H1 (cell line): ENCODE measurements at regions not wholly inside any gene's neighbourhood (a gene's known extent, or its start where the extent isn't known, plus 50 kb on each side); places are given as distances from the start of the nearest gene placed in this dataset.

Source experiments
- CTCF ChIA-PET: fragments of 300-600 bp; sonication (Branson Sonifier 250); formaldehyde crosslinking; loops from one replicate; lab custom pipeline; 2021; ENCODE audit not compliant: partially characterized antibody; lab: Charles Lee
- POLR2A ChIA-PET: fragments of 300-600 bp; sonication (Branson Sonifier 250); formaldehyde crosslinking; loops from one replicate; lab custom pipeline; 2021; ENCODE audit warnings: inconsistent platforms; ENCODE audit not compliant: partially characterized antibody; lab: Charles Lee
- DNase-seq, 2 experiments: peaks; one replicate each; pipeline versions ENCODE4 v3.0.0 to v3.0.0-alpha.2; 2010 to 2022; ENCODE audit warnings: low spot score in 2 of 2, low read depth in 1 of 2, mixed read lengths in 1 of 2
- FAIRE-seq: peaks from 2 replicates; lab custom pipeline; 2011; peaks lifted over from hg19 to GRCh38; lab: Jason Lieb, UNC
- H2AFZ ChIP-seq: 2 replicates; pipeline ENCODE4 v1.8.1; 2012; ENCODE audit warnings: low read length, inconsistent platforms
- H2AK5ac ChIP-seq: 2 replicates; pipeline ENCODE4 v1.6.1; 2013; ENCODE audit warnings: low read depth, low read length
- H2BK120ac ChIP-seq: replicated peaks from 2 replicates; pipeline ENCODE3; 2013; ENCODE audit warnings: low read depth, low read length, inconsistent platforms
- H2BK12ac ChIP-seq: 2 replicates; pipeline ENCODE4 v1.6.1; 2013; ENCODE audit warnings: low read depth, low read length
- H2BK15ac ChIP-seq: 2 replicates; pipeline ENCODE4 v1.6.1; 2013; ENCODE audit warnings: low read length
- H2BK20ac ChIP-seq: 2 replicates; pipeline ENCODE4 v1.6.1; 2013; ENCODE audit warnings: low read length
- H2BK5ac ChIP-seq: 2 replicates; pipeline ENCODE4 v1.6.1; 2013; ENCODE audit warnings: low read depth, low read length
- H3K14ac ChIP-seq: 2 replicates; pipeline ENCODE4 v1.6.1; 2013; ENCODE audit warnings: inconsistent platforms; ENCODE audit not compliant: insufficient read length
- H3K18ac ChIP-seq: 2 replicates; pipeline ENCODE4 v1.6.1; 2013; ENCODE audit warnings: low read length; ENCODE audit errors: extremely low read depth
- H3K23ac ChIP-seq: 2 replicates; pipeline ENCODE4 v1.6.1; 2013; ENCODE audit warnings: inconsistent platforms; ENCODE audit not compliant: insufficient read length
- H3K23me2 ChIP-seq: 2 replicates; pipeline ENCODE4 v1.6.1; 2013; ENCODE audit warnings: low read depth, low read length
- H3K27ac ChIP-seq: 2 replicates; pipeline ENCODE4 v1.6.1; 2011; ENCODE audit warnings: low read depth, low read length, inconsistent platforms
- H3K27me3 ChIP-seq, 4 experiments: replicated peaks in 1 of 4; 1 replicate in 1 of 4; 2 replicates in 3 of 4; pipeline versions ENCODE4 v1.6.1 to v1.8.1; 2011 to 2013; ENCODE audit warnings: low read length in 3 of 4, mild to moderate bottlenecking in 3 of 4, inconsistent platforms in 2 of 4, mixed read lengths in 2 of 4, moderate library complexity in 1 of 4; ENCODE audit not compliant: control insufficient read depth in 3 of 4, insufficient read depth in 3 of 4; ENCODE audit errors: extremely low read depth in 1 of 4
- H3K36me3 ChIP-seq, 4 experiments: 2 replicates each; pipeline versions ENCODE4 v1.6.1 to v1.8.1; 2011 to 2013; ENCODE audit warnings: mild to moderate bottlenecking in 4 of 4, low read length in 3 of 4, moderate library complexity in 2 of 4, control low read depth in 1 of 4, inconsistent platforms in 1 of 4; ENCODE audit not compliant: insufficient read depth in 4 of 4, control insufficient read depth in 2 of 4
- H3K4ac ChIP-seq: replicated peaks from 2 replicates; pipeline ENCODE3; 2013; ENCODE audit warnings: low read length, low read depth, mixed read lengths, inconsistent platforms; ENCODE audit not compliant: insufficient read length
- H3K4me1 ChIP-seq, 4 experiments: replicated peaks in 1 of 4; 1 replicate in 1 of 4; 2 replicates in 3 of 4; pipeline versions ENCODE4 v1.6.1 to v1.8.1; 2011 to 2013; ENCODE audit warnings: low read length in 3 of 4, inconsistent platforms in 2 of 4, mixed read lengths in 1 of 4; ENCODE audit not compliant: insufficient read depth in 4 of 4, control insufficient read depth in 3 of 4
- H3K4me2 ChIP-seq, 2 experiments: 2 replicates each; pipeline versions ENCODE4 v1.6.1 to v1.8.1; 2011 to 2013; ENCODE audit warnings: low read depth in 2 of 2, low read length in 2 of 2, control low read depth in 1 of 2, inconsistent platforms in 1 of 2, mild to moderate bottlenecking in 1 of 2; ENCODE audit not compliant: insufficient read depth in 1 of 2
- H3K4me3 ChIP-seq, 4 experiments: fragments of 200-600, 300-600 bp in 1 of 4; sonication (generic), shearing (Covaris generic), sonication (Bioruptor Twin) in 1 of 4; 2 replicates each; pipeline versions ENCODE4 v1.5.1 to v1.8.1; 2011 to 2016; ENCODE audit warnings: low read length in 4 of 4, low read depth in 3 of 4, control low read depth in 2 of 4, inconsistent platforms in 2 of 4, mild to moderate bottlenecking in 2 of 4, mixed read lengths in 1 of 4, moderate library complexity in 1 of 4; ENCODE audit not compliant: insufficient read depth in 2 of 4; ENCODE audit errors: extremely low read depth in 1 of 4
- H3K56ac ChIP-seq: replicated peaks from 2 replicates; pipeline ENCODE3; 2013; ENCODE audit warnings: low read depth, mild to moderate bottlenecking, mixed read lengths, low read length, inconsistent platforms; ENCODE audit not compliant: insufficient read length
- H3K79me1 ChIP-seq: 2 replicates; pipeline ENCODE4 v1.6.1; 2013; ENCODE audit warnings: low read depth, low read length, control low read depth
- H3K79me2 ChIP-seq, 2 experiments: 2 replicates each; pipeline versions ENCODE4 v1.6.1 to v1.8.1; 2012 to 2013; ENCODE audit warnings: low read length in 2 of 2, mild to moderate bottlenecking in 2 of 2, inconsistent platforms in 1 of 2; ENCODE audit not compliant: insufficient read depth in 2 of 2, control insufficient read depth in 1 of 2
- H3K9ac ChIP-seq, 4 experiments: replicated peaks in 1 of 4; 1 replicate in 1 of 4; 2 replicates in 3 of 4; pipeline versions ENCODE4 v1.6.1 to v1.8.1; 2011 to 2013; ENCODE audit warnings: low read depth in 3 of 4, low read length in 3 of 4, control low read depth in 2 of 4, mild to moderate bottlenecking in 2 of 4, moderate library complexity in 2 of 4, inconsistent platforms in 1 of 4; ENCODE audit errors: extremely low read depth in 1 of 4
- H3K9me3 ChIP-seq, 2 experiments: 2 replicates each; pipeline versions ENCODE4 v1.6.1 to v1.8.1; 2012 to 2013; ENCODE audit warnings: mild to moderate bottlenecking in 2 of 2, moderate library complexity in 2 of 2, control low read depth in 1 of 2, inconsistent platforms in 1 of 2, low read depth in 1 of 2, low read length in 1 of 2, mixed read lengths in 1 of 2; ENCODE audit not compliant: insufficient read depth in 2 of 2
- H4K20me1 ChIP-seq, 2 experiments: replicated peaks in 1 of 2; 2 replicates each; pipeline versions ENCODE3 to v1.8.1; 2011 to 2013; ENCODE audit warnings: inconsistent platforms in 2 of 2, low read length in 2 of 2, mild to moderate bottlenecking in 1 of 2; ENCODE audit not compliant: insufficient read depth in 2 of 2, control insufficient read depth in 1 of 2
- H4K5ac ChIP-seq: 2 replicates; pipeline ENCODE4 v1.6.1; 2013; ENCODE audit warnings: low read length, low read depth, mixed read lengths, inconsistent platforms; ENCODE audit not compliant: insufficient read length
- H4K8ac ChIP-seq: 2 replicates; pipeline ENCODE4 v1.8.0; 2013; ENCODE audit warnings: mild to moderate bottlenecking, moderate library complexity, low read length, inconsistent platforms; ENCODE audit not compliant: insufficient read depth; ENCODE audit errors: extremely low read depth
- H4K91ac ChIP-seq: replicated peaks from 2 replicates; pipeline ENCODE3; 2013; ENCODE audit warnings: low read length, mixed read lengths, inconsistent platforms; ENCODE audit not compliant: insufficient read length
- RFX5 ChIP-seq: IDR thresholded peaks from 2 replicates; pipeline ENCODE4 v1.6.1; 2011; ENCODE audit warnings: low read depth, low read length, improper control_type of control experiment, borderline replicate concordance
- SIRT6 ChIP-seq: IDR thresholded peaks from one replicate; pipeline ENCODE4 v1.7.1; 2012; ENCODE audit warnings: low read length, inconsistent platforms
- SRF ChIP-seq: IDR thresholded peaks from 2 replicates; pipeline ENCODE4 v1.6.1; 2011; ENCODE audit warnings: mild to moderate bottlenecking, low read depth, low read length, moderate library complexity

DNA sequence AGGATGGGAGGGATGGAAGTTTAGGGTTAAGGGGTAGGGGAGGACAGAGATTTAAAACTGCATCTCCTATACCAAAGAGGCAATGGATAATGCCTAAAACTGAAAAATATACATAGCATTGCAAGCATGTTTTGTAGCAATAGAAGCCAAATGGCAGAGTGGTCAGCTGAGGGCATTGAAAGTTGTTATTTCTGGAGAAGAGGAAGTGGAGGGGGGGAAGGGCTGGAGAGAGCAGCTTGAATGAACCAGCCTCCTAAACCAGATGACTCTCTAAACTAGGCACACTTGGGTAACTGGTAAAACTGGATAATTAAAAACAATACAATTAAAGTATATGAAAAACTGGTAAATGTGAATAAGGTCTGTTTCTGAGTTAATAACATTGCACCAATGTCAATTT is 70.3 kb upstream of the TP53I11 start:
- Histone ChIP-seq H3K36me3 (no peaks in the 10 kb centered on the region), H2BK20ac (no peak overlapping the region), H3K4me2 (0 out of 4 replicates have a peak overlapping the region, but pooled peaks of 1 of the 2 experiments have one; percentile 7), H2AK5ac (no peak overlapping the region), H3K4me1 (peaks cover 6 to 17% (median 14%) of the 10 kb centered on the region in 4 experiments; a peak in 6 of 7 replicates), H3K4me3 (no peak overlapping the region), H2AFZ (no peak overlapping the region), H3K9me3 (no peaks in the 10 kb centered on the region), H3K79me2 (no peaks in the 10 kb centered on the region), H3K79me1 (no peaks in the 10 kb centered on the region), H2BK15ac (no peak overlapping the region), H3K23ac (no peak overlapping the region), H3K27ac (no peak overlapping the region), H4K91ac (no peak overlapping the region), H3K9ac (no peak overlapping the region), H3K56ac (no peak overlapping the region), H3K14ac (no peak overlapping the region), H4K8ac (no peak overlapping the region), H3K27me3 (no peaks in the 10 kb centered on the region), H4K5ac (no peak overlapping the region), H2BK5ac (no peak overlapping the region), H4K20me1 (no peaks in the 10 kb centered on the region), H2BK12ac (no peak overlapping the region), H3K18ac (no peak overlapping the region), H2BK120ac (no peak overlapping the region), H3K4ac (no peak overlapping the region), H3K23me2 (no peaks in the 10 kb centered on the region)
- no peak for DNase-seq
- FAIRE-seq, result no peak
- ChIA-PET CTCF (interaction anchor here (1.1 to 5.6 kb wide), 10 partner anchors 9 to 93 kb away, joined by 3 to 41 read pairs (median 4); no protein-coding TSS in a partner anchor), POLR2A (no interaction called here)
- no peak for TF ChIP-seq SIRT6
- no peak for TF ChIP-seq SRF
- no peak for TF ChIP-seq RFX5
